ENCODE measurements at regions not wholly inside any gene's neighbourhood (a gene's known extent, or its start where the extent isn't known, plus 50 kb on each side); places are given as distances from the start of the nearest gene placed in this dataset.
"Not testable (repeated sequence)": the region's sequence is repeated elsewhere in the genome, so short reads cannot be mapped to it uniquely, and the experiment has no call there.

GRCh38 chr21:10359911-10360310, 161.5 kb upstream of the TPTE start:
- not testable (repeated sequence) for TF ChIP-seq CTCF (IDR thresholded peaks at IDR 0.05); POLR2AphosphoS5 (IDR thresholded peaks at IDR 0.05; ENCODE audit: low read depth, low read length); SIN3A (IDR thresholded peaks at IDR 0.05; ENCODE audit: borderline replicate concordance, insufficient read depth, low read depth, low read length)
- TF ChIP-seq, protein P1, sequence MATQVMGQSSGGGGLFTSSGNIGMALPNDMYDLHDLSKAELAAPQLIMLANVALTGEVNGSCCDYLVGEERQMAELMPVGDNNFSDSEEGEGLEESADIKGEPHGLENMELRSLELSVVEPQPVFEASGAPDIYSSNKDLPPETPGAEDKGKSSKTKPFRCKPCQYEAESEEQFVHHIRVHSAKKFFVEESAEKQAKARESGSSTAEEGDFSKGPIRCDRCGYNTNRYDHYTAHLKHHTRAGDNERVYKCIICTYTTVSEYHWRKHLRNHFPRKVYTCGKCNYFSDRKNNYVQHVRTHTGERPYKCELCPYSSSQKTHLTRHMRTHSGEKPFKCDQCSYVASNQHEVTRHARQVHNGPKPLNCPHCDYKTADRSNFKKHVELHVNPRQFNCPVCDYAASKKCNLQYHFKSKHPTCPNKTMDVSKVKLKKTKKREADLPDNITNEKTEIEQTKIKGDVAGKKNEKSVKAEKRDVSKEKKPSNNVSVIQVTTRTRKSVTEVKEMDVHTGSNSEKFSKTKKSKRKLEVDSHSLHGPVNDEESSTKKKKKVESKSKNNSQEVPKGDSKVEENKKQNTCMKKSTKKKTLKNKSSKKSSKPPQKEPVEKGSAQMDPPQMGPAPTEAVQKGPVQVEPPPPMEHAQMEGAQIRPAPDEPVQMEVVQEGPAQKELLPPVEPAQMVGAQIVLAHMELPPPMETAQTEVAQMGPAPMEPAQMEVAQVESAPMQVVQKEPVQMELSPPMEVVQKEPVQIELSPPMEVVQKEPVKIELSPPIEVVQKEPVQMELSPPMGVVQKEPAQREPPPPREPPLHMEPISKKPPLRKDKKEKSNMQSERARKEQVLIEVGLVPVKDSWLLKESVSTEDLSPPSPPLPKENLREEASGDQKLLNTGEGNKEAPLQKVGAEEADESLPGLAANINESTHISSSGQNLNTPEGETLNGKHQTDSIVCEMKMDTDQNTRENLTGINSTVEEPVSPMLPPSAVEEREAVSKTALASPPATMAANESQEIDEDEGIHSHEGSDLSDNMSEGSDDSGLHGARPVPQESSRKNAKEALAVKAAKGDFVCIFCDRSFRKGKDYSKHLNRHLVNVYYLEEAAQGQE (IDR thresholded peaks at IDR 0.05; ENCODE audit: insufficient read depth in 1 of 2, low read depth in 2 of 2, low read length in 1 of 2), result not testable (repeated sequence)
